Spinal cord (tissue), 9 donors: ENCODE measurements at regions not wholly inside any gene's neighbourhood (a gene's known extent, or its start where the extent isn't known, plus 50 kb on each side); places are given as distances from the start of the nearest gene placed in this dataset.

Experiments used
- DNase-seq, 6 donors: peaks; one replicate each; pipeline versions ENCODE4 v3.0.0 to v3.0.0-alpha.2; 2013 to 2015; ENCODE audit warnings: low spot score in 6 of 6, low read depth in 4 of 6
- H3K27ac ChIP-seq: one replicate; pipeline ENCODE4 v1.5.1; 2013; ENCODE audit warnings: low read depth, low read length, control low read depth
- H3K27me3 ChIP-seq: one replicate; pipeline ENCODE4 v1.6.1; 2013; ENCODE audit warnings: low read length; ENCODE audit not compliant: control insufficient read depth, insufficient read depth
- H3K36me3 ChIP-seq: one replicate; pipeline ENCODE4 v1.6.1; 2013; ENCODE audit warnings: low read length; ENCODE audit not compliant: control insufficient read depth, insufficient read depth
- H3K4me1 ChIP-seq: one replicate; pipeline ENCODE4 v1.6.1; 2013; ENCODE audit warnings: low read length; ENCODE audit not compliant: control insufficient read depth, insufficient read depth
- H3K4me3 ChIP-seq: one replicate; pipeline ENCODE4 v1.5.1; 2013; ENCODE audit warnings: low read depth, low read length, control low read depth
- H3K9me3 ChIP-seq: one replicate; pipeline ENCODE4 v1.6.1; 2013; ENCODE audit warnings: low read length; ENCODE audit not compliant: control insufficient read depth, insufficient read depth
- WGBS: methylation state at CpG from one replicate; pipeline ENCODE4 v1.1.5; 2013; ENCODE audit warnings: missing lambda C conversion rate; ENCODE audit not compliant: insufficient coverage; 5-methylcytosine and 5-hydroxymethylcytosine counted together
- donor health status: healthy.

DNA sequence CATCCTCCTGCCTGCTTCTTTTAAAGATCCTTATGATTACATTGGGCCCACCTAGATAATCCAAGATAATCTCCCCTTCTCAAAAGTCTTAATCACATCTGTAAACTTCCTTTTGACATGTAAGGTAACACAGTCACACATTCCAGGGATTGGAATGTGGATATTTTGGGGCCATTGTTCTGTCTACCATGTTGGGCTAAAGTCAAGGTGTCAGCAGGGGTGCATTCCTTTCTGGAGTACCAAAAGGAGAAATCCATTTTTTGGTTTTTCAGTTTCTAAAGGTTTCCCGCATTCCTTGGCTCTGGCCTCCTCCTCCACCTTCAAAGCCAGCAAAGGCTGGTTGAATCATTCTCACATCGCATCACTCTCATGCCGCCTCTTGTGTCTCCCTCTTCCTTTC lies 197.6 kb upstream of the NFE2L3 start:
- Histone ChIP-seq H3K4me3 (no peak overlapping the region), H3K36me3 (no peaks in the 10 kb centered on the region), H3K27me3 (peaks cover 15% of the 10 kb centered on the region), H3K27ac (no peak overlapping the region), H3K9me3 (no peaks in the 10 kb centered on the region), H3K4me1 (peaks cover 23% of the 10 kb centered on the region)
- no peak for DNase-seq
- WGBS = 95% methylated on average over 3 of the region's 3 CpGs

DNA sequence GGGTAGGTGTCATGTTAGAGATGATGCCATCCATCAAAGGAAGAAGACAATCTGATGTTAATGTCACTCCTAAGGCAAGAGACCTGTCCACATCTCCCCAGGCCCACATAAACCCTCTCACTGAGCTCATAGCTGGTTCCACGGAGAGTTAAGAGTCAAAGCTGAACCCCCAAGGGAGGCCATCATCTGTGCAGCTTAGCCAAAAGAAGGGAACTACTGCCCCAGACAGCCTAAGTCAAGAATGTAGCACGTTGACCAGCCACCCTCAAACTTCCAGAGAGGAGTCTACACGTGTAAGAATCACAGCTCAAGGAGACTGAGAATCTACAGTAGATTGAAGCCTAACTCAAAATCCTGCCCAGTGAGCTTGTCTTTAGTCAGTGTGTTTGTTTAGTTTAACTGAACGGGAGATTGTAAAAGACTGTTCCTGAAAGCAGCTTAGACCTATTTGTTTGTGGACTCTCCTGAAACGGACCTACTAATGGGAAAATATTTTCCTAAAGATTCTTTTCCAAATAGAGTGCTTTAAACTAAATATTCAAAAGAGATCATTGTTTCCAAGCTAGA lies 192.7 kb upstream of the NFE2L3 start:
- Histone ChIP-seq H3K27ac (no peak overlapping the region), H3K9me3 (no peaks in the 10 kb centered on the region), H3K27me3 (no peaks in the 10 kb centered on the region), H3K36me3 (no peaks in the 10 kb centered on the region), H3K4me1 (no peaks in the 10 kb centered on the region), H3K4me3 (no peak overlapping the region)
- no peak for DNase-seq
- WGBS = 33% methylated on average over 1 of the region's 5 CpGs

DNA sequence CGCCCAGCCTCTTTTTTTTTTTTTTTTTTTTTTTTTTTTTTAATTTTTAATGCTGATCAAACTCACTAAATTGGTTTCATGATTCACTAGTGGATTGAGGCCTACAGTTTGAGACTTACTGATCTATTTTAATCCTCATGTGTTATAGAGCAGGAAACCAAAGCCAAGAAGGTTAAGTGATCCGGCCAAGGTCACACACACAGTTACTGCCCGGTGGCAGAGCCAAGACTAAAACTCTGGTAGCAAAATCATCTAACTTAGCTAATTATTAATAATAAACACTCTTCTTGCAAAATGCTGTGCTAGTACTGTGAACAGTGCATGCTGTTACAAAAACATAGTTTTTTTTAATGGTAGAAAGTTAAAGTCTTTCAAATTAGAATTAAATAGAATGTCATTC lies 188.3 kb upstream of the NFE2L3 start:
- Histone ChIP-seq H3K4me3 (no peak overlapping the region), H3K27me3 (no peaks in the 10 kb centered on the region), H3K27ac (no peak overlapping the region), H3K9me3 (no peaks in the 10 kb centered on the region), H3K36me3 (no peaks in the 10 kb centered on the region), H3K4me1 (no peaks in the 10 kb centered on the region)
- no CpG with 5 or more reads among the region's 3 CpGs for WGBS
- no peak for DNase-seq

GRCh38 chr7:25964483-25964991 lies 187.5 kb upstream of the NFE2L3 start:
- Histone ChIP-seq H3K36me3 (no peaks in the 10 kb centered on the region), H3K4me3 (no peak overlapping the region), H3K4me1 (no peaks in the 10 kb centered on the region), H3K27ac (no peak overlapping the region), H3K27me3 (no peaks in the 10 kb centered on the region), H3K9me3 (no peaks in the 10 kb centered on the region)
- WGBS = 81% methylated on average over 2 of the region's 6 CpGs
- DNase-seq = no peak

- H3K4me1 ChIP-seq = no peaks in the 10 kb centered on the region
- H3K9me3 ChIP-seq = no peaks in the 10 kb centered on the region
- WGBS = no CpG with 5 or more reads among the region's 6 CpGs
- H3K27ac ChIP-seq = no peak overlapping the region
- DNase-seq = no peak
- no peak overlapping the region for H3K4me3 ChIP-seq
- H3K27me3 ChIP-seq = no peaks in the 10 kb centered on the region
- no peaks in the 10 kb centered on the region for H3K36me3 ChIP-seq
Measured at GRCh38 chr7:25965405-25966123, 186.4 kb upstream of the NFE2L3 start.

DNA sequence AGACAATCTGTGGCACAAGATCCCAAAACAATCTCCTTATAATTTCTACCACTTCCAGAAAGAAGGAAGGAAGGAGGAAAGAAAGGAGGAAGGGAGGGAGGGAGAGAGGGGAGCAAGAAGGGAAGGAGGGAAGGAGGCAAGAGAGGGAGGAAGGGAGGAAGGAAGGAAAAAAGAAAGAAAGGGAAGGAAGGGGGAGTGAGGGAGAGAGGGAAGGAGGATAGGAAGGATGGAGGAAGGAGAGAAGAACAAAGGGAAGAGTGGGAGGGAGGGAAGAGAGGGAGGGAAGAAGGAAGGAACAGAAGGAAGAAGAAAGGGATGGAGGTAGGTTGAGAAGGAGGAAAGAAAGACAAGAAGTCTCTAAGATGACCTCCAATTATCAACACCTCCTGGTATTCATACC lies 185.5 kb upstream of the NFE2L3 start:
- Histone ChIP-seq H3K4me1 (no peaks in the 10 kb centered on the region), H3K9me3 (no peaks in the 10 kb centered on the region), H3K4me3 (no peak overlapping the region), H3K27me3 (no peaks in the 10 kb centered on the region), H3K36me3 (no peaks in the 10 kb centered on the region), H3K27ac (no peak overlapping the region)
- DNase-seq = no peak

- Histone ChIP-seq H3K36me3 (no peaks in the 10 kb centered on the region), H3K9me3 (no peaks in the 10 kb centered on the region), H3K27me3 (no peaks in the 10 kb centered on the region), H3K27ac (no peak overlapping the region), H3K4me3 (no peak overlapping the region), H3K4me1 (no peaks in the 10 kb centered on the region)
- no peak for DNase-seq
- 86% methylated on average over 3 of the region's 4 CpGs for WGBS
Measured at GRCh38 chr7:25967278-25968204, 184.5 kb upstream of the NFE2L3 start.

DNA sequence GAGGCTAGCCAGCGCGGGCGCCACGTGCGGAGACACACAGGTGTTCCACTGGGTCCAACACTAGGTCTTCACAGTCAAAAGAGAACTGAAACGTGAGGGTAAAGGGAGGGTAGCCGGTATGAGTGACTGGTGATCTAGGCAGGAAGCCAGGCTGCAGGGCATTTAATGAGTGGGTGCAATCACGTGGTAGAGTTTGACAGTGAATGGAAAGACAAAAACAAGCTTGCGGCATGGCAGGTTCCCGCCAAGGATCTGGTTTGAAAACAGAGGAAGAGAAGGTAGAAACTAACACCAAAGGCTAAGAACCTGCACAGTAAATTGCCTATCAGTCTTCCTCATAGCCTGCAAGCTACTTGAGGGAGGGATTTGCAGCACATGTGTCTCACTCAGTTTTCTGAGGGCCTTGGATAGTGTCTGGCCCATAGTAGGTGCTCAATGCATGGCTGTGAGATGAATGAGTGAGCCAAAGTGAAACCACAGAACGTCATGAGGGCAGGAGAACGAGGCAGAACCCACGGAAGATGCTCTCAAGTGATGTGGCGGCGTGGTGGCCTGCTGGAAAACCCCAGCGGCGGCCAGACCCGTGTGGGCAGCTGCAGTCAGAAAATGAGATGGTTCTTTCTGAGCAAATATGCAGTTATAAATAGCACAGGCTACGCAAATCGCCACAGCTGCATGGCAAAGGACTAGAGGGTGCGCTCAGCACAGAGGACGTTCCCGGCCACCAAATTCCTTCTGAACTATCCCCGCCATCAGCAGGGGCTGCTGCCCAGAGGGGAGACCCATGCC lies 183.6 kb upstream of the NFE2L3 start:
- Histone ChIP-seq H3K36me3 (no peaks in the 10 kb centered on the region), H3K27ac (no peak overlapping the region), H3K4me3 (no peak overlapping the region), H3K4me1 (no peaks in the 10 kb centered on the region), H3K27me3 (no peaks in the 10 kb centered on the region), H3K9me3 (no peaks in the 10 kb centered on the region)
- DNase-seq = no peak
- 86% methylated on average over 23 of the region's 24 CpGs for WGBS

- Histone ChIP-seq H3K4me3 (no peak overlapping the region), H3K36me3 (no peaks in the 10 kb centered on the region), H3K4me1 (no peaks in the 10 kb centered on the region), H3K27me3 (no peaks in the 10 kb centered on the region), H3K27ac (no peak overlapping the region), H3K9me3 (no peaks in the 10 kb centered on the region)
- WGBS = 100% methylated on average over 1 of the region's 4 CpGs
- DNase-seq = no peak
Measured at GRCh38 chr7:25970356-25970755, 181.6 kb upstream of the NFE2L3 start.
